ENCODE measurements at regions not wholly inside any gene's neighbourhood (a gene's known extent, or its start where the extent isn't known, plus 50 kb on each side); places are given as distances from the start of the nearest gene placed in this dataset.

GRCh38 chr5:63456279-63456678 is 506.0 kb downstream of the HTR1A start:
- TF ChIP-seq CTCF (IDR thresholded peaks at IDR 0.05) (no peak), EZH2 (IDR thresholded peaks at IDR 0.05) (no peak)
